HK-2 (cell line): ENCODE measurements at regions not wholly inside any gene's neighbourhood (a gene's known extent, or its start where the extent isn't known, plus 50 kb on each side); places are given as distances from the start of the nearest gene placed in this dataset.
"Not testable (repeated sequence)": the region's sequence is repeated elsewhere in the genome, so short reads cannot be mapped to it uniquely, and the experiment has no call there.

ENCODE experiments used
- DNase-seq: peaks from one replicate; pipeline ENCODE4 v3.0.0-alpha.2; 2018; ENCODE audit not compliant: unreplicated experiment

DNA sequence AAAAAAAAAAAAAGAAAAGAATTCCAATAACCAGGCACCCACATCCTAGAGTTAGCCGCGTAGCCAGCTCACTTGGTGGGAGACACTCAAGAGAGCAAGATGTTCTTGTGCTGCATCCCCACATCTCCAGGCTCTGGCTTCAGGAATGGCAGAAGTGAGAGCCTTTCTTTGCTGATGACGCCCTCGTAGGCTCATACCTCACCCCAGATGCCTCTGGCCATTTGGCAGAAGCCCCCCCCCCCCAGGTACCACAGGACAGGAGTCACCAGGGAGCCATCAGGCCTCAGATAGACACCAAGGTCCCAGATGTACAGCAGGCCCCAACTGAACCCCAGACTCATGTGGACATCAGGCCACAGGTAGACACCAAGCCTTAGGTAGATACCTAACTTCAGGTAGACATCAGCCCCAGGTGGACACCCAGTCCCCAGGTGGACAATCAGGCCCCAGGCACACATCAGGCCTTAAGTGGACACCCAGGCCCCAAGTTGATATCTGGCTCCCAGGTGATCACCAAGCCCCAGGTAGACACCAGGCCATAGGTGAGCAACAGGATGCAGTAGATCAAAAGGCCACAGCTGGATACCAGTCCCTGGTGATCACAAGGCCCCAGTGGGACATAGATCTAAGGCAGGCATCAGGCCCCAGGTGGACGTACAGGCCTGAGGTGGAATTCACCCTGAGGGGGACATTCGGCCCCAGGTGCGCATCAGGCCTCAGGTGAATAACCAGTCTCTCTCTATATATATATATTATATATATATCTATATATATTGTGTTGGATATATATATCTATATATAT lies 202.5 kb downstream of the POTEM start:
- DNase-seq, result not testable (repeated sequence)

DNA sequence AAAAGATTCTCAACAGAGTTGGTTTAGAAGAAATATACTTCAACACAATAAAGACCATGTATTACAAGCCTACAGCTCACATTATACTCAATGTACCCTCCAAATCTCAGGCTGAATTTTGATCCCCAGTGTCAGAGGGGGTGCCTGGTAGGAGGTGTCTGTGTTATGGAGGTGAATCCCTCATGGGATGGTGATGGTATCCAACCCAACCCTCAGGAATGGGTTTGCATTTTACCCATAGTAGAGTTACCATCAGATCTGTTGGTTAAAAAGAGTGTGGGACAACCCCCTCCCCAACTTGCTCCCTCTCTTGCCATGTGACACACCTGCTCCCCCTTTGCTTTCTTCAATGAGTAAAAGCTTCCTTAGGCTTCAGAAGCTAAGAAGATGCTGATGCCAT lies 205.5 kb downstream of the POTEM start:
- DNase-seq, result not testable (repeated sequence)

DNA sequence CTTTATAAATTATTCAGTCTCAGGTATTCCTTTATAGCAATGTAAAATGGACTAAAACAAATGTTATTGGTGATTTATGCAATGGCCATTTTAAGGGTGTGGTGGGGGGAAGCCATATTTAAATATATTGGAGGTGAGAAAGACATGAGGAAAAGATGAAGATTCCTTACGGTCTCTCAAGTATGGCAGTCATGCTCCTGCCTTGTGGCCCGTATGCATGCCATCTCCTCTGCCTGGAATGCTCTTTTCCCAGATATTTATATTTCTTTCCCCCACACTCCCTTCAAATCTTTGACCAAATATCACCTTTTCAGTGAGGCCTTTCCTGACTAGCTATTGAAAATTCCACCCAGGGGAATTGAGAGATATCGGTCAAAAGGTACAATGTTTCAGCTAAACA lies 206.0 kb downstream of the POTEM start:
- not testable (repeated sequence) for DNase-seq

DNA sequence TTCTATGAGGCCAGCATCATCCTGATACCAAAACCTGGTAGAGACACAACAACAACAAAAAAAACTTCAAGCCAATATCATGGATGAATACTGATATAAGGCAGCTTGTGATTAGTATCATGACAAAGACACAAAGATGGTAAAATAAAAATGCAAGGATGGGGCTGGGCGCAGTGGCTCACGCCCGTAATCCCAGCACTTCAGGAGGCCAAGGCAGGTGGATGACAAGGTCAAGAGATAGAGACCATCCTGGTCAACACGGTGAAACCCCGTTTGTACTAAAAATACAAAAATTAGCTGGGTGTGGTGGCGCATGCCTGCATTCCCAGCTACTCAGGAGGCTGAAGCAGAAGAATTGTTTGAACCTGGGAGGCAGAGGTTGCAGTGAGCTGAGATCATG lies 210.2 kb downstream of the POTEM start:
- DNase-seq, result not testable (repeated sequence)

DNA sequence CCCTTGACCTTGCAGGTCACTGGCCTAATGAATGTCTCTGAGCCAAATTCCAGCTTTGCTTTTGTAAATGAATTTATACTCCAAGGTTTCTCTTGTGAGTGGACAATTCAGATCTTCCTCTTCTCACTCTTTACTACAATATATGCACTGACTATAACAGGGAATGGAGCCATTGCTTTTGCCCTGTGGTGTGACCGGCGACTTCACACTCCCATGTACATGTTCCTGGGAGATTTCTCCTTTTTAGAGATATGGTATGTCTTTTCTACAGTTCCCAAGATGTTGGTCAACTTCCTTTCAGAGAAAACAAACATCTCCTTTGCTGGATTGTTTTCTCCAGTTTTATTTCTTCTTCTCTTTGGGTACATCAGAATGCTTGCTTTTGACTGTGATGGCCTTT lies 213.1 kb downstream of the POTEM start:
- not testable (repeated sequence) for DNase-seq

DNA sequence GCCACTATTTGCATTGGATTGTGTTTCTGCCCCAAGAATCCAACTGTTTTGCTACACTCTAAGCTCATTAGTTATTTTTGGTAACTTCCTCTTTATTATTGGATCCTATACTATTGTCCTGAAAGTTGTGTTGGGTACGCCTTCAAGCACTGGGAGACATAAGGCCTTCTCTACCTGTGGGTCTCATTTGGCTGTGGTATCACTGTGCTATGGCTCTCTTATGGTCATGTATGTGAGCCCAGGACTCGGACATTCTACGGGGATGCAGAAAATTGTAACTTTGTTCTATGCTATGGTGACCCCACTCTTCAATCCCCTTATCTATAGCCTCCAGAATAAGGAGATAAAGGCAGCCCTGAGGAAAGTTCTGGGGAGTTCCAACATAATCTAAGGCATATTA lies 213.6 kb downstream of the POTEM start:
- not testable (repeated sequence) for DNase-seq

DNA sequence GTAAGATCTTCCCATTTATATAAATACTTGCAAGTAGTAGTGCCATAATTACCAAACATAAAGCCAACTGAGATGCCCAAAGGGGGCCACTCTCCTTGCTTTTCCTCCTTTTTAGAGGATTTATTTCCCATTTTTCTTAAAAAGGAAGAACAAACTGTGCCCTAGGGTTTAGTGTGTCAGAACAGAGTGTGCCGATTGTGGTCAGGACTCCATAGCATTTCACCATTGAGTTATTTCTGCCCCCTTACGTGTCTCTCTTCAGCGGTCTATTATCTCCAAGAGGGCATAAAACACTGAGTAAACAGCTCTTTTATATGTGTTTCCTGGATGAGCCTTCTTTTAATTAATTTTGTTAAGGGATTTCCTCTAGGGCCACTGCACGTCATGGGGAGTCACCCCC lies 227.9 kb downstream of the POTEM start:
- DNase-seq, result not testable (repeated sequence)

DNA sequence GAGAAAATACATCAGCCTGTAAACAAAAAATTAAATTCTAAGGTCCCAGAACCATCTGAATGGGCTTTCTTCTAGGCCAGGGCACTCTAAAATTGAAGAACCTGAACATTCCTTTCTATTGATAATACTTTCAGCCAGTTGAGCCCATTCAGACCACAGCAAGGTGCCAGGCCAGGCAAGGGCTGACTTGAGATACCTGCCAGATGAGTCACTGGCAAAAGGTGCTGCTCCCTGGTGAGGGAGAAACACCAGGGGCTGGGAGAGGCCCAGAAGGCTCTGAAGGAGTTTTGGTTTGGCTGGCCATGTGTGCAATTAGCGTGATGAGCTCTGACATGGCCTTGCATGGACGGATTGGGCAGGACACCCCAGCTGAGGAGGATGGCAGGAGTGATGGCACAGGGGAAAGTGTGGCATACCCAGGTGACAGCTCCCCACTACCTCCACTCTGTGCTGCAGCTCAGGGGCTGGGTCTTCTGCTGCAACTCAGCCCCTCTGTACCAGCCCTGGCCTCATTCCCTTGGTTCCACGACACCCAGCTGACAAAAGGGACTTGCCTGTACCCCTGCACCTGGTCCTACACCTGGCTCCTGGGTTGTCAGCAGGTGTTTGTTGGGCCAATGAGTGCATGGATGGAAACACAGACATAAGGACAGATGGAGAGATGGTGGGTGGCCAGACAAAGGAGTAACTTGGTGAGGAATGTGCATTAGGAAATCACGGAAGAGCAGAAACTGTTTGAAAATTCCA lies 230.4 kb downstream of the POTEM start:
- DNase-seq, result not testable (repeated sequence)

DNA sequence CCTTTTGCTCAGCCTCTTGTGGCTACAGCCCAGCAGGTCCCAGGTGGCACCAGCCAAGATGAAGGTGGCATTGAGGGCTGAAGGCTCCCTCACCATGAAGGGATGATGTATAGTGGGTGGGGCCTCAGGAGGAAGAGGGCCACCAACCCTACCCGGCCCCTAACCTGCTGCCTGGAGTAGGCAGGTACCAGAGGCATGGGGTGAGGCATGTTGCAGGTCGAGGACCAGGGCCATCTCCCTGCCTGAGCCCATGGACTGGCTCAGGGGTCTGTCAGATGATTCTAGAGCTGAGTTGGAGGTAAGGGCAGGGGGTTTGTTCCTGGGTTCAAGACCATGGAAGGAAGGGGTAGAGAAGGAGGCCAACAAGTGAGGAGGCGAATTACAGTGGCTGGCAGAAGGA lies 231.1 kb downstream of the POTEM start:
- DNase-seq, result not testable (repeated sequence)

DNA sequence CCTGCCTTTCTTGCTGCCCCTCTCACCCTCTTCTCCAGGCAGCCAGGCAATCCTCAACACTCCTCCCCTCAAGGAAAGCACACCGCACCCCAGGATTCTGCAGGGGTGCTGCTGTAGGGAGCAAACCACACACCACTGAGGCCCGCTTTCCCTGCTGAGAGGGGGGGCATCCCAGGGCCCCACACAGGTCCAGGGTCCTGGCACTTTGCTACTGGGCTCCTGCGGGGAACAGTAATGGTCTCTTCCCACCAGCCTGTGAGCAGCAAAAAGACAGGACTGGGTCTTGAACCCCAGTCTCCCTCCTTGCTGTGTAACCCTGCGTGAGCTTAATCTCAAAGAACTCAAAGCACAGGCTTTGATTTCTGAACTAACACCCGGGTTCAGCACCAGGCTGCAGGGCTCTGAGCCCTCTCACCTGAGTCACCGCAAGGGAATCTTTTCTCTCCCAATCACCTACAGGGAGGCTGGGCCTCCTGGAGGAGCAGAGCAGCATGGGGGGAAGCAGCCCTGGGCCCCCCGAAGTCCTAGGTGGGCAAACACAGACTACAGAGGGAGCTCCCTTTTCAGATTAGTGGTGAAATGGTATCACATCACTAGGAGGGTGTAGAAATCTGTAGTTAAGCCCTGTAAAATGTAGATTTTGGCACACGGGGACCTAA lies 232.6 kb downstream of the POTEG start:
- not testable (repeated sequence) for DNase-seq

DNA sequence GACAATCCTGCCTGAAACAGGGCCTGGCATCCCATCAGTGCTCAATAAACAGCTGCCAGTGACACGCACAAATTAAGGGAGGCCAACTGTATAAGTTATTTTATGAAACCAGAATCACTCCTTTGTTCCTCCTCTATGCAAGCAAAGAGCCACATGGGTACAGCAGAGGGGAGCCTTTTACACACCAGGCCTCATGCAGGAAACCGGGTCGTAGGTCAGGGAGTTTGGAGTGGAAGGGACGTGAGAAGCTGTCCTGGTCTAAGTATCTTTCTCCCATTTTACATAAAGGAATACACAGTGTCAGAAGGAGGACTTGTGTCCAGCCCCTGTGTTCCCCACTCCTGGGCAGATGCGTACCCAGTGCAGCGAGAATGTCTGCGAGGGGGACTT lies 232.1 kb downstream of the POTEG start:
- DNase-seq, result not testable (repeated sequence)

DNA sequence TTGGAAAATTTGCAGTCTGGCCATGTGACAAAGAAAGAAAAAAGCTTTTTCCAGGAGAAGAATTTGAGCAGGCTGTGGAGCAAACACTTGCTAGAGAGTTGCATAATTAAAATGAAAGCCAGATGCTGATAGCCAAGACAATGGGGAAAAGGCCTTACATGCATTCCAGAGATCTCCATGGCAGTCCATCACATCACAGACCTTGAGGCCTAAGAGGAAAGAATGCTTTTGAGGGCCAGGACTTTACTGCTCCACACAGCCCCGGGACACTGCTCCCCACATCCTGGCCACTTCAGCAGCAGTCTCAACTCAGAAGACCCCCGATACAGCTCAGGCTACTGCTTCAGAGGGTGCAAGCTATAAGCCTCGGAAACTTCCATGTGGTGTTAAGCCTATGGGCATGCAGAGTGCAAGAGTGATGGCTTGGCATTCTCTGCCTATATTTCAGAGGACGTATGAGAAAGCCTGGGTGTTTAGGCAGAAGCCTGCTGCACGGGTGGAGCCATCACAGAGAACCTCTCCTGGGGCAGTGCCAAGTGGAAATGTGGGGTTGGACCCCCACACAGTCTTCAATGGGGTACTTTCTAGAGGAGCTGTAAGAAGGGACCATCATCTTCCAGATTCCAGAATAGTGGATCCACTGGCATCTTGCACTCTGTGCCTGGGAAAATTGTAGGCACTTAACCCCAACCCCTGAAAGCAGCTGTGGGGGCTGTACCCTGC lies 230.7 kb downstream of the POTEG start:
- DNase-seq, result not testable (repeated sequence)

DNA sequence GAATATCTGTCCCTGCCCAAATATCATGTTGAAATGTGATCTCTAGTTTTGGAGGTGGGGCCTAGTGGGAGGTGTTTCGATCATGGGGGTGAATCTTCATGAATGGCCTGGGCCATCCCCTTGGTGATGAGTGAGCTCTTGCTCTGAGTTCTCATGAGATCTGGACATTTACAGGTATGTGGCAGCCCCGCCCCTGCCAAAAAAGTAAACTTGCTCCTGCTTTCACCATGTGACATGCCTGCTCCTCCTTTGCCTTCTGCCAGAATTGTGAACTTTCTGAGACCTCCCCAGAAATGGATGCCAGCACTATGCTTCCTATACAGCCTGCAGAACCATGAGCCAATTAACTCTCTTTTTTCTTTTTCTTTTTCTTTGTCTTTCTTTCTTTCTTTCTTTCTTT lies 229.3 kb downstream of the POTEG start:
- DNase-seq, result not testable (repeated sequence)

DNA sequence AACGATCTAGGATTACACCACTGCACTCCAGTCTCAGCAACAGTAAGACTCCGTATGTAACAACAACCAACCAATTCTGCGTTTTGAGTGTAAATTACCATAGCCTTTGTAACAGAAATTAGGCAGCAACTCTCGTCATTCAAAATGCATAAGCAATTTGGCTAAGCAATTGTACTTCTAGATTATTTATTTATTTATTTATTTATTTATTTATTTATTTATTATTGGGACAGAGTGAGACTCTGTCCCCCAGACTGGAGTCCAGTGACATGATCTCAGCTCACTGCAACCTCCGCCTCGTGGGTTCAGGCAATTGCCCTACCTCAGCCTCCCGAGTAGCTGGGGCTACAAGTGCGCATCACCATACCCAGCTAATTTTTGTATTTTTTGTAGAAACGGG lies 217.7 kb downstream of the POTEG start:
- not testable (repeated sequence) for DNase-seq

DNA sequence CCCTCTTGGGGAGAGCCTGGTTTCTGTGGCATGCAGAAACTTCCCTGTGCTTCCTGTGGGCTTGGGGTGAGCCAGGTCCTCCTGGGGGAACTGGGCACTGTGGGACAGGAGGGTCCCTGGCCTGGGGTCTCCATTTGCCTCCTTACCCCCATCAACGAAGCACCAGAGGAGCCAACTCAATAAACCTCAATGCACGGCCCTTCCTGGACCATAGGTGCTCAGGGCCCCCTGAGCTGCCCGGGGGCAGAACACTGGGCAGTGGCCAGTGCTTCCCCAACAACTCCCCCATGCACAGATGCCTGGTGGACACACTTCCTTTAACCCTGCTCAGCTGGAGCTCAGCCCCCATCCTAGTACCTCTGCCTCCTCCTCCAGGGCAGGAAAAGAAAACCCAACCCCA lies 214.7 kb downstream of the POTEG start:
- DNase-seq, result not testable (repeated sequence)

DNA sequence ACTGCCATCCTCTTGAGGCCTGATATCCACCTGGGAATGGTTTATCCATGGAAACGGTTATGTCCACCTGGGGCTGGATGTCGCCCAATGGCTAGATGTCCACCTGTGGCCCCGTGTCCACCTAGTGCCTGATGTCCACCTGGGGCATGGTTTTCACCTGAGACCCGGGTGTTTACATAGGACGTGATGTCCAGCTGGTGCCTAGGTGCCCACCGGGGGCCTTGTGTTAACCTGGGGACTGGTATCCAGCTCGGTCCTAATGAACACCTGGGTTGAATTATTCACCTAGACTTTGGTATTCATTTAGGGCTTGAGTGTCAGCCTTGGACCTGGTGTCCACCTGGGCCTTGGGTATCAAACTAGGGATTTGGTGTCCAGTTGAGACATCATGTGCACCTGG lies 202.7 kb downstream of the POTEG start:
- DNase-seq, result not testable (repeated sequence)

DNA sequence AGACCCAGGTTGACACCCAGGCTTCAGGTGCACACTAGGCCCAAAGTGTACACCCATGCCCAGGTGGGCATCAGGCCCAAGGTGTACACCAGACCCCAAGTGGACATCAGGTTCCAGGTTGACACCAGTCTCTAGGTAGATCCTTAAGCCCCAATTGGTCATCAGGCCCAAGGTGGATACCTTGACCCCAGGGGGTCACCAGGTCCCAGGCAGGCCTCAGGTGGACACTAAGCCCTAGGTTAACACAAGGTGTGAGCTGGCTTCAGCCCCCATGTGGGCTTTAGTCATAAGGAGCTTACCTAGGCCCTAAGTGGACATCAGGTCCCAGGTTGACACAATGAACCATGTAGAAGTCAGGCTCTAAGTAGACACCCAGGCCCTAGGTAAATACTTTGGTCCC lies 200.1 kb downstream of the POTEG start:
- not testable (repeated sequence) for DNase-seq

DNA sequence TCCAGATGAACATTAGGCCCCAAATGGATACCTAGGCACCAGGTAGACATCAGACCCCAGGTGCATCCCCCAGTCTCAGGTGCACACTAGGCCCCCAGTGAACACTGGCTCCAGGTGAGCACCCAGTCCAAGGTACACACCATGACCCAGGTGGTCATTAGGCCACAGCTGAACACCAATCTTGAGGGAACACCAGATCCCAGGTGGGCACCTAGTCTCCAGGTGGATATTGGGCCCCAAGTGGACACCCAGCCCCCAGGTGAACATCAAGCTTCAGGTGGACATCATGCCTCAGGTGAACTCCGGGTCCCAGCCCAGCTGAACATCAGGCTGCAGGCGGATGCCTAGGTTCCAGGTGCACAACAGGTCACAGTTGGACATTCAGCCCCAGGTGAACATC lies 196.5 kb downstream of the POTEG start:
- not testable (repeated sequence) for DNase-seq

DNA sequence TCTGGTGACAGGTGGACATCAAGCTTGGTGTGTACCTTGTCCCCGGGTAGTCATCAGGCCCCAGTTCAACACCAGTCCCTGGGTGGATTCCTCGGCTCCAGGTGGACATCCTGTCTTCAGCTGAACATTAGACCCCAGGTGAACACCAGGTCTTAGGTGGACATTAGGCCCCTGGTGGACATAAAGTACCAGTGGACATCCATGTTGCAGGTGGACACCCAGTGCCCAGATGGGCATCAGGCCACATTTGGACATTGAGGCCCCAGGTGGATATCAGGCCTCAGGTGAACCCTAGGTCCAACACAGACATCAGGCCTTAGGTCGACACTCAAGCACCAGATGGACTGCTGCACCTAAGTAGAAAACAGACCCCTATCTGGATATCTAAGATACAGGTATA lies 195.6 kb downstream of the POTEG start:
- not testable (repeated sequence) for DNase-seq

DNA sequence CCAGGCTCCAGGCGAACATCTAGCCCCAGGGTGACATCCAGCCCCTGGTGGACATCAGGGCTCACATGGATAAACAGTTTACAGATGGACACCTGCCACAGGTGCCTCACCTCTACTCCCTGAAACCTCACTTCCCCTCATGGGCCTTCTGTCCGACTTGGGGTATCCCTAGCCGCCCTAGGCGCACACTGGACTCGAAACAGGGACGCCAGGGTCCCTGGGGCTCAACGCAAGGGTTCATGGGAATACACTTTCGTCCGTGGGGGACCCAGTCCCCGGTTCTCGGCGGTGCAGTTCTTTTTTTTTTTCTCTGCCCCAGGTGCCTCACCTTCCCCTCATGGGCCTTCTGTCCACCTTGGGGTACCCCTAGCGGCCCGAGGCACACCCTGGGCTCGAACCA lies 194.2 kb downstream of the POTEG start:
- not testable (repeated sequence) for DNase-seq

DNA sequence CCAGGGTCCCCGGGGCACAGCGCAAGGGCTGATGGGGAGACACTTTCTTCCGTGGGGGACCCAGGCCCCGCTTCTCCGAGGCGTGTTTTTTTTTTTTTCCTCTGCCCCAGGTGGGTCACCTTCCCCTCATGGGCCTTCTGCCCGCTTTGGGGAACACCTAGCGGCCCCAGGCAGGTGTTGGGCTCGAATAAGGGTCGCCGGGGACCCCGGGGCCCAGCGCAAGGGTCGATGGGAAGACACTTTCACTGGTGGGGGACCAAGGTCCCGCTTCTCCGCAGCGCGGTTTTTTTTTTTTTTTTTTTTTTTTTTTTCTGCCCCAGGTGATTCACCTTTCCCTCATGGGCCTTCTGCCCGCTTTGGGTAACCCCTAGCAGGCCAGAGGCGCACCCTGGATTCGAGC lies 193.8 kb downstream of the POTEG start:
- not testable (repeated sequence) for DNase-seq

DNA sequence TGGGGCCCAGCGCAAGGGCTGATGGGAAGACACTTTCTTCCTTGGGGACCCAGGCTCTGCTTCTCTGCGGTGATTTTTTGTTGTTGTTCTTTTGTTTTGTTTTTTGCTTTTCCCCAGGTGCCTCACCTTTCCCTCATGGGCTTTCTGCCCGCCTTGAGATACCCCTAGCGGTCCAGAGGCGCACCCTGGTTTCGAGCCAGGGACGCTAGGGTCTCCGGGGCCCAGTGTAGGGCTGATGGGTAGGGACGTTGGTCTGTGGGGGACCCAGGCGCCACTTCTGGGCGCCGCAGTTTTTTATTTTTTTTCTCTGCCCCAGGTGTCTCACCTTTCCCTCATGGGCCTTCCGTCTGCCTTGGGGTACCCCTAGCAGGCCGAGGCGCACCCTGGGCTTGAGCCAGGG lies 192.7 kb downstream of the POTEG start:
- not testable (repeated sequence) for DNase-seq
